ENCODE measurements at regions not wholly inside any gene's neighbourhood (a gene's known extent, or its start where the extent isn't known, plus 50 kb on each side); places are given as distances from the start of the nearest gene placed in this dataset.
"Not testable (repeated sequence)": the region's sequence is repeated elsewhere in the genome, so short reads cannot be mapped to it uniquely, and the experiment has no call there.

DNA sequence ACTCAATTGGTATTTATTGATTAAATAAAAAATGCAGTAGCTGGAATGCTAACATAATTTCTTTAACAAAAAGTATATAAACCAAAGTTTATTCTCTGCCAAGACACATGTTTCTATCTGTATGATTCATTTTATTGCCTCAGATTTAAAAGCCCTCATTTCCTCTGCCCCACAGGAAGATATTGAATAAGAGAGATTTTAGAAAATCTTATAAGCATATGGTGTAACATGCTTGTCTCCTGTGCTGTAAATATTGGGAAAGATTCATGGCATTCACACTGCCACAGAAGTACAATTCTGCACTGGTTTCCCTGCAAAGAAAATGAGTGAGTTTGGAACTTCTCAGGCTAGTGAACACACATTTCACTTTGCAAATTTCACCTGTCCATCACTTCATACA, 134.9 kb upstream of the FBXL7 start:
- no peak overlapping the region for H2AFZ ChIP-seq (ENCODE audit: low read length)
- no peaks in the 10 kb centered on the region for H3K9me3 ChIP-seq (ENCODE audit: control insufficient read depth, insufficient read depth, low read depth, low read length)
- TF ChIP-seq EZH2 (IDR thresholded peaks at IDR 0.05; ENCODE audit: low read length, missing control alignments): no peak
- TF ChIP-seq, protein P1, sequence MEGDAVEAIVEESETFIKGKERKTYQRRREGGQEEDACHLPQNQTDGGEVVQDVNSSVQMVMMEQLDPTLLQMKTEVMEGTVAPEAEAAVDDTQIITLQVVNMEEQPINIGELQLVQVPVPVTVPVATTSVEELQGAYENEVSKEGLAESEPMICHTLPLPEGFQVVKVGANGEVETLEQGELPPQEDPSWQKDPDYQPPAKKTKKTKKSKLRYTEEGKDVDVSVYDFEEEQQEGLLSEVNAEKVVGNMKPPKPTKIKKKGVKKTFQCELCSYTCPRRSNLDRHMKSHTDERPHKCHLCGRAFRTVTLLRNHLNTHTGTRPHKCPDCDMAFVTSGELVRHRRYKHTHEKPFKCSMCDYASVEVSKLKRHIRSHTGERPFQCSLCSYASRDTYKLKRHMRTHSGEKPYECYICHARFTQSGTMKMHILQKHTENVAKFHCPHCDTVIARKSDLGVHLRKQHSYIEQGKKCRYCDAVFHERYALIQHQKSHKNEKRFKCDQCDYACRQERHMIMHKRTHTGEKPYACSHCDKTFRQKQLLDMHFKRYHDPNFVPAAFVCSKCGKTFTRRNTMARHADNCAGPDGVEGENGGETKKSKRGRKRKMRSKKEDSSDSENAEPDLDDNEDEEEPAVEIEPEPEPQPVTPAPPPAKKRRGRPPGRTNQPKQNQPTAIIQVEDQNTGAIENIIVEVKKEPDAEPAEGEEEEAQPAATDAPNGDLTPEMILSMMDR (conservative IDR thresholded peaks at IDR 0.05 in 1 of 2, IDR thresholded peaks at IDR 0.05 in 1 of 2; ENCODE audit: low read depth in 1 of 2, low read length in 2 of 2): no peak
- H3K27ac ChIP-seq (ENCODE audit: insufficient read depth, low read length): no peak overlapping the region
- no peaks in the 10 kb centered on the region for H3K79me2 ChIP-seq (ENCODE audit: control insufficient read depth, insufficient read depth, low read length)
- H3K9ac ChIP-seq (ENCODE audit: insufficient read depth, low read length): no peak overlapping the region
- no peaks in the 10 kb centered on the region for H3K36me3 ChIP-seq (ENCODE audit: control insufficient read depth, insufficient read depth, low read length)
- H4K20me1 ChIP-seq (ENCODE audit: control insufficient read depth, extremely low read depth, insufficient read depth, low read length): no peaks in the 10 kb centered on the region
- no peaks in the 10 kb centered on the region for H3K27me3 ChIP-seq (ENCODE audit: control insufficient read depth, insufficient read depth, low read length)
- H3K4me3 ChIP-seq (replicated peaks in 1 of 4; ENCODE audit: control extremely low read depth in 1 of 4, insufficient read depth in 1 of 4, low read depth in 3 of 4, low read length in 4 of 4): no peak overlapping the region
- DNase-seq (ENCODE audit: low read depth in 2 of 2): no peak
- no peaks in the 10 kb centered on the region for H3K4me1 ChIP-seq (ENCODE audit: control insufficient read depth, extremely low read depth, insufficient read depth, low read length)
- H3K4me2 ChIP-seq (ENCODE audit: extremely low read depth, insufficient read depth, low read length): no peak overlapping the region

DNA sequence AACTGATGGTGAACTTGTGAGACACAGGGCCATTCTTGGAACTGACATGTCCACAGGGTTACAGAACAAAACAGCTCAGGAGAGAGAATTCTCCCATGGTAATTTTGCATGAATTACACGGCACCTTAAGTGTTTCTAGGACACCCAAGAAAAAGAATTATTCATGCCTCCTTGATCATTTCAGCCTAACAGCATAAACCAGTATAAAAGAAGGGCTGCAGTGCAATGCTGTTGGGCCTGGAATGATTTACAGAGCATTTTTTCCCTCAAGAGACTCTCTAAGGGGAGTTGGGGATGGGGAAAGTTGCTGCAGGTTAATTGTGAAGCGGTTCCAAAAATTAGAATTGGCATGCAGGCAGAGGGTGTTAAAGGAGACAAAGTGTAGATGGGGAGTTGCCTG, 136.4 kb upstream of the FBXL7 start:
- Histone ChIP-seq H3K9me3 (ENCODE audit: control insufficient read depth, insufficient read depth, low read depth, low read length) (no peaks in the 10 kb centered on the region), H3K9ac (ENCODE audit: insufficient read depth, low read length) (no peak overlapping the region), H3K4me2 (ENCODE audit: extremely low read depth, insufficient read depth, low read length) (no peak overlapping the region), H4K20me1 (ENCODE audit: control insufficient read depth, extremely low read depth, insufficient read depth, low read length) (no peaks in the 10 kb centered on the region), H3K4me1 (ENCODE audit: control insufficient read depth, extremely low read depth, insufficient read depth, low read length) (no peaks in the 10 kb centered on the region), H3K27ac (ENCODE audit: insufficient read depth, low read length) (no peak overlapping the region), H3K36me3 (ENCODE audit: control insufficient read depth, insufficient read depth, low read length) (no peaks in the 10 kb centered on the region), H3K79me2 (ENCODE audit: control insufficient read depth, insufficient read depth, low read length) (no peaks in the 10 kb centered on the region), H3K4me3 (replicated peaks in 1 of 4; ENCODE audit: control extremely low read depth in 1 of 4, insufficient read depth in 1 of 4, low read depth in 3 of 4, low read length in 4 of 4) (no peak overlapping the region), H2AFZ (ENCODE audit: low read length) (no peak overlapping the region), H3K27me3 (ENCODE audit: control insufficient read depth, insufficient read depth, low read length) (no peaks in the 10 kb centered on the region)
- no peak for DNase-seq (ENCODE audit: low read depth in 2 of 2)
- TF ChIP-seq, protein P1 (conservative IDR thresholded peaks at IDR 0.05 in 1 of 2, IDR thresholded peaks at IDR 0.05 in 1 of 2; ENCODE audit: low read depth in 1 of 2, low read length in 2 of 2): no peak
- no peak for TF ChIP-seq EZH2 (IDR thresholded peaks at IDR 0.05; ENCODE audit: low read length, missing control alignments)

DNA sequence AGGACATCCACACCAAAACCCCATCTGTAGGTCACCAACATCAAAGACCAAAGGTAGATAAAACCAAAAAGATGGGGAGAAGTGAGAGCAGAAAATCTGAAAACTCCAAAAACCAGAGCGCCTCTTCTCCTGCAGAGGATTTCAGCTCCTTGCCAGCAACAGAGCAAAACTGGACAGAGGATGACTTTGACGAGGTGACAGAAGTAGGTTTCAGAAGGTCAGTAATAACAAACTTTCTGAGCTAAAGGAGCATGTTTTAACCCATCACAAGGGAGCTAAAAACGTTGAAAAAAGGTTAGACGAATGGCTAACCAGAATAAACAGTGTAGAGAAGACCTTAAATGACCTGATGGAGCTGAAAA, 142.9 kb upstream of the FBXL7 start:
- H3K9ac ChIP-seq (ENCODE audit: insufficient read depth, low read length); H3K27me3 ChIP-seq (ENCODE audit: control insufficient read depth, insufficient read depth, low read length); H3K79me2 ChIP-seq (ENCODE audit: control insufficient read depth, insufficient read depth, low read length); H3K4me1 ChIP-seq (ENCODE audit: control insufficient read depth, extremely low read depth, insufficient read depth, low read length); H3K36me3 ChIP-seq (ENCODE audit: control insufficient read depth, insufficient read depth, low read length); H3K9me3 ChIP-seq (ENCODE audit: control insufficient read depth, insufficient read depth, low read depth, low read length); H2AFZ ChIP-seq (ENCODE audit: low read length); H3K4me3 ChIP-seq (replicated peaks in 1 of 4; ENCODE audit: control extremely low read depth in 1 of 4, insufficient read depth in 1 of 4, low read depth in 3 of 4, low read length in 4 of 4); H4K20me1 ChIP-seq (ENCODE audit: control insufficient read depth, extremely low read depth, insufficient read depth, low read length); H3K4me2 ChIP-seq (ENCODE audit: extremely low read depth, insufficient read depth, low read length); H3K27ac ChIP-seq (ENCODE audit: insufficient read depth, low read length); DNase-seq (ENCODE audit: low read depth in 2 of 2): not testable (repeated sequence)

DNA sequence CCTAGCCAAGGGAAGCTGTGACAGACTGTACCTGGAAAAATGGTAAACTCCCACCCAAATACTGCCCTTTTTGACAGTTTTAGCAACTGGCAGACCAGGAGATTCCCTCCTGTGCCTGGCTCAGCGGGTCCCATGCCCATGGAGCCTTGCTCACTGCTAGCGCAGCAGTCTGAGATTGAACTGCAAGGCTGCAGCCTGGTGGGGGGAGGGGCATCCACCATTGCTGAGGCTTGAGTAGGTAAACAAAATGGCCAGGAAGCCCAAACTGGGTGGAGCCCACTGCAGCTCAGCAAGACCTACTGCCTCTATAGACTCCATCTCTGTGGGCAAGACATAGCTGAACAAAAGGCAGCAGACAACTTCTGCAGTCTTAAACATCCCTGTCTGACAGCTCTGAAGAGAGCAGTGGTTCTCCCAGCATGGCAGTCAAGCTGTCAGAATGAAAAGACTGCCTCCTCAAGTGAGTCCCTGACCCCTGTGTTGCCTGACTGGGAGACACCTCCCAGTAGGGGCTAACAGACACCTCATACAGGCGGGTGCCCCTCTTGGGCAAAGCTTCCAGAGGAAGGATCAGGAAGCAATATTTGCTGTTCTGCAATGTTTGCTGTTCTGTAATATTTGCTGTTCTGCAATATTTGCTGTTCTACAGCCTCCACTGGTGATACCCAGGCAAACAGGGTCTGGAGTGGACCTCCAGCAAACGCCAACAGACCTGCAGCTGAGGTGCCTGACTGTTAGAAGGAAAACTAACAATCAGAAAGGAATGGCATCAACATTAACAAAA, 143.5 kb upstream of the FBXL7 start:
- not testable (repeated sequence) for H3K27ac ChIP-seq (ENCODE audit: insufficient read depth, low read length); H3K4me3 ChIP-seq (replicated peaks in 1 of 4; ENCODE audit: control extremely low read depth in 1 of 4, insufficient read depth in 1 of 4, low read depth in 3 of 4, low read length in 4 of 4); H3K36me3 ChIP-seq (ENCODE audit: control insufficient read depth, insufficient read depth, low read length); H3K4me2 ChIP-seq (ENCODE audit: extremely low read depth, insufficient read depth, low read length); H4K20me1 ChIP-seq (ENCODE audit: control insufficient read depth, extremely low read depth, insufficient read depth, low read length); DNase-seq (ENCODE audit: low read depth in 2 of 2); H2AFZ ChIP-seq (ENCODE audit: low read length); H3K27me3 ChIP-seq (ENCODE audit: control insufficient read depth, insufficient read depth, low read length); H3K79me2 ChIP-seq (ENCODE audit: control insufficient read depth, insufficient read depth, low read length); H3K4me1 ChIP-seq (ENCODE audit: control insufficient read depth, extremely low read depth, insufficient read depth, low read length); H3K9ac ChIP-seq (ENCODE audit: insufficient read depth, low read length); H3K9me3 ChIP-seq (ENCODE audit: control insufficient read depth, insufficient read depth, low read depth, low read length)
